Stimulated activated CD8-positive, alpha-beta memory T cell treated with anti-CD3 and anti-CD28 coated beads, Interleukin-15, amount 100 ng/mL, for 1 hour (primary cell): ENCODE measurements at regions not wholly inside any gene's neighbourhood (a gene's known extent, or its start where the extent isn't known, plus 50 kb on each side); places are given as distances from the start of the nearest gene placed in this dataset.
"Not testable (repeated sequence)": the region's sequence is repeated elsewhere in the genome, so short reads cannot be mapped to it uniquely, and the experiment has no call there.

ENCODE experiments used
- DNase-seq: peaks from one replicate; pipeline ENCODE4 v3.0.0-alpha.2; 2020; ENCODE audit warnings: low read depth

- not testable (repeated sequence) for DNase-seq
Measured at GRCh38 chr1:120238867-120239266, 62.5 kb upstream of the SEC22B start.

GRCh38 chr1:120233661-120234018, 57.3 kb upstream of the SEC22B start:
- not testable (repeated sequence) for DNase-seq

- DNase-seq = not testable (repeated sequence)
Measured at GRCh38 chr1:120232834-120233660, 56.7 kb upstream of the SEC22B start.

- DNase-seq = not testable (repeated sequence)
Measured at GRCh38 chr1:120229835-120230234, 53.5 kb upstream of the SEC22B start.
